Peyer's patch (tissue), 4 donors: ENCODE measurements at regions not wholly inside any gene's neighbourhood (a gene's known extent, or its start where the extent isn't known, plus 50 kb on each side); places are given as distances from the start of the nearest gene placed in this dataset.

Source experiments
- CTCF ChIP-seq, 6 experiments: fragments of 450-650 bp in 4 of 6; fragments of 200-600 bp in 2 of 6; sonication (generic) in 1 of 6; IDR thresholded peaks; one replicate each; pipeline ENCODE4 v1.5.1; 2017 to 2019; ENCODE audit warnings: antibody characterized with exemption in 6 of 6, mild to moderate bottlenecking in 3 of 6, moderate library complexity in 1 of 6
- POLR2A ChIP-seq, 2 donors: fragments of 450-650 bp; IDR thresholded peaks; one replicate each; pipeline ENCODE4 v1.5.1; 2017; ENCODE audit warnings: antibody characterized with exemption in 2 of 2, mild to moderate bottlenecking in 2 of 2, moderate library complexity in 2 of 2

GRCh38 chr2:221203856-221204255 is 368.2 kb downstream of the EPHA4 start:
- TF ChIP-seq POLR2A (IDR thresholded peaks at IDR 0.05) (no peak), CTCF (IDR thresholded peaks at IDR 0.05) (no peak)
